ENCODE measurements at regions not wholly inside any gene's neighbourhood (a gene's known extent, or its start where the extent isn't known, plus 50 kb on each side); places are given as distances from the start of the nearest gene placed in this dataset.
A peak's percentile ranks its signal among the peaks of the same experiment; 100 is the strongest.

DNA sequence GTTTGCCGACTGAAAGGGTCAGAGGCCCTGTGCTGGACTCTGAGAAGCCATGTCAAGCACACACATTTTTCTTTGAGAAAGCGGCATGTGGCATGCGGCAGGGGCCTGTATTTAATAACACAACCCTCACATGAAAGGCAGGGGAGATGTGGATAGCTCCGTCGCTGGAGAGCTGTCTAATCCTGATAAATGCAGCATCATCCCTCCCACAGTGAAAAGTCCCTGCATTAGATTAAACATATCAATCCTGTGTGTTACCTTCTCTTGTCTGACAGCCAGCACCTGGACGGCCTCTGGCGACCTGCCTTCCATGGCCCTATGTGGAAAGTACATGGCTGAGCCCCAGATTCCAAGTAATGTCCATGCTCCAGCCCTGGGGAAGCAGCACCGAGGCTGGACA lies 313.0 kb upstream of the AJAP1 start:
- Mint-ChIP-seq H3K27ac (ENCODE audit: unreplicated experiment) (no peak overlapping the region), H3K36me3 (ENCODE audit: low read depth, unreplicated experiment) (peaks cover 17% of the 10 kb centered on the region), H3K4me1 (ENCODE audit: unreplicated experiment) (no peaks in the 10 kb centered on the region), H3K9me3 (ENCODE audit: unreplicated experiment) (peaks cover 43% of the 10 kb centered on the region), H3K4me3 (ENCODE audit: unreplicated experiment) (no peak overlapping the region), H3K27me3 (ENCODE audit: unreplicated experiment) (peaks cover 6% of the 10 kb centered on the region)
- DNase-seq (ENCODE audit: low spot score): no peak
- TF ChIP-seq, protein P1, sequence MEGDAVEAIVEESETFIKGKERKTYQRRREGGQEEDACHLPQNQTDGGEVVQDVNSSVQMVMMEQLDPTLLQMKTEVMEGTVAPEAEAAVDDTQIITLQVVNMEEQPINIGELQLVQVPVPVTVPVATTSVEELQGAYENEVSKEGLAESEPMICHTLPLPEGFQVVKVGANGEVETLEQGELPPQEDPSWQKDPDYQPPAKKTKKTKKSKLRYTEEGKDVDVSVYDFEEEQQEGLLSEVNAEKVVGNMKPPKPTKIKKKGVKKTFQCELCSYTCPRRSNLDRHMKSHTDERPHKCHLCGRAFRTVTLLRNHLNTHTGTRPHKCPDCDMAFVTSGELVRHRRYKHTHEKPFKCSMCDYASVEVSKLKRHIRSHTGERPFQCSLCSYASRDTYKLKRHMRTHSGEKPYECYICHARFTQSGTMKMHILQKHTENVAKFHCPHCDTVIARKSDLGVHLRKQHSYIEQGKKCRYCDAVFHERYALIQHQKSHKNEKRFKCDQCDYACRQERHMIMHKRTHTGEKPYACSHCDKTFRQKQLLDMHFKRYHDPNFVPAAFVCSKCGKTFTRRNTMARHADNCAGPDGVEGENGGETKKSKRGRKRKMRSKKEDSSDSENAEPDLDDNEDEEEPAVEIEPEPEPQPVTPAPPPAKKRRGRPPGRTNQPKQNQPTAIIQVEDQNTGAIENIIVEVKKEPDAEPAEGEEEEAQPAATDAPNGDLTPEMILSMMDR (IDR thresholded peaks at IDR 0.05; ENCODE audit: unreplicated experiment): no peak

DNA sequence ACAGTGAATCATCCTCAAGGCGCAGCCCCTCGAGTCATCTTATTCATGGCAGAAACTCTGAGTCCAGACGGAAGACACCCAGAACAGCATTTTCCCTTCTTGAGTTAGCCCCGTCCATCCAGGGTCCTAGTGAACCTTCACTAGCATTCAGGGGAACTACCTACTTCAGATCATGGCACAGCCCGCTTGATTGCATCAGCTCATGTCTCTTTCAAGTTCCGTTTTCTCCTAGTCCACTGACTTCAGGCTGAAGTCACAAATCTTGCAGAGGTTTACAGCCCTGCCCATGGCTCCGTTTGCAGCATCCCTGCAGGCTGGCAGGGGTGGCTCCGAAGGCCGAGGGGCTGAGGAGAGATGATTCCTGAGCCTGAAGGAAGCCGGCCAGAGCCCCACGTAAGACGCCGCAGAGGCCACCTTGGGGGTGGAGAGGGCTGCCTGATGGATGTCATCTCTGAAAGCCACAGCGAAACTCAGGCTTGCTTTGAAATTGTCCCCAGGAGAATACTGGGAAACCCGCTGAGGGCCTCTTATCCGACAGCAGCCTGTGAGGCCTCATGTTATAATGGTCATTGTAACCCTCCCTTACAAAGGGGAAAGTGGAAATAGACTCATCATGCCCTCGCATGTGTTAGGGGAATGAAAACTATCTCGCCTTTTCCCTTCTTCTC lies 310.2 kb upstream of the AJAP1 start:
- Mint-ChIP-seq H3K36me3 (ENCODE audit: low read depth, unreplicated experiment) (peaks cover 19% of the 10 kb centered on the region), H3K4me3 (ENCODE audit: unreplicated experiment) (peak overlapping the region; percentile 42), H3K27me3 (ENCODE audit: unreplicated experiment) (peaks cover 6% of the 10 kb centered on the region), H3K9me3 (ENCODE audit: unreplicated experiment) (peaks cover 38% of the 10 kb centered on the region), H3K4me1 (ENCODE audit: unreplicated experiment) (no peaks in the 10 kb centered on the region), H3K27ac (ENCODE audit: unreplicated experiment) (no peak overlapping the region)
- TF ChIP-seq, protein P1 (IDR thresholded peaks at IDR 0.05; ENCODE audit: unreplicated experiment): no peak
- no peak for DNase-seq (ENCODE audit: low spot score)

DNA sequence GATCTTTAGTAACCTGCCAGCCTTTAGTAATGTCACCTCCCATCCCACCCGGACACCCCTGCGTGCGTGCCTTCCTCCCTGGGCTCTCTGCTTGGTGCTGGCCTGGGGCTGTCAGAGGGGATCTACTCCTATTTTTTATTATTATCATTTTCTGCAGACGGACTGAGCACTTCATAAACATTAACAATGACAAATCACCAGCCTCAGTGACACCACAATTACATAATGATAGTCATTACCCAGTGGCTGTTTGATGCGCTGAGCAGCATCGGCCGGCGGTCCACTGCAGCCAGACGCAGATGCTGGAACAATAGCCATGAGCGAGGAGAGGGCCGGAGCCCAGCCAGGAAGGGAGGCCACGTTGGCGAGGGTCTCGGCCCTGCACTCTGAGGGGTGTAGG lies 309.3 kb upstream of the AJAP1 start:
- peaks cover 5% of the 10 kb centered on the region for H3K27me3 Mint-ChIP-seq (ENCODE audit: unreplicated experiment)
- peaks cover 12% of the 10 kb centered on the region for H3K36me3 Mint-ChIP-seq (ENCODE audit: low read depth, unreplicated experiment)

DNA sequence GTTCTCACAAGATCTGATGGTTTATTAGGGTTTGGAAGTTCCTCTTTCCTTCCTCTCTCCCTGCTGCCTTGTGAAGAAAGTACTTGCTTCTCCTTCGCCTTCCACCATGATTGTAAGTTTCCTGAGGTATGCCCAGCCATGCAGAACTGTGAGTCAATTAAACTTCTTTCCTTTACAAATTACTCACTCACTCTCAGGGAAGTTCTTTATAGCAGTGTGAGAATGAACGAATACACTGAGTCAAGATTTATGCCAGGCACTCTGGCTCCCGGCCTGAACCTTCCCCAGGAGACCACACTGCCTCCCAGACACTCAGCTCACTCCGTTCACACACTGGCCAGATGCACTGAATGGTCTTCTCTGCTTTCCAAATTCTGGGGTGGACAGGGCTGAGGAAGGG lies 308.3 kb upstream of the AJAP1 start:
- Mint-ChIP-seq H3K4me3 (ENCODE audit: unreplicated experiment) (no peak overlapping the region), H3K9me3 (ENCODE audit: unreplicated experiment) (peaks cover 46% of the 10 kb centered on the region), H3K36me3 (ENCODE audit: low read depth, unreplicated experiment) (peaks cover 21% of the 10 kb centered on the region), H3K27me3 (ENCODE audit: unreplicated experiment) (peaks cover 8% of the 10 kb centered on the region), H3K27ac (ENCODE audit: unreplicated experiment) (no peak overlapping the region), H3K4me1 (ENCODE audit: unreplicated experiment) (no peaks in the 10 kb centered on the region)
- DNase-seq (ENCODE audit: low spot score): no peak
- TF ChIP-seq, protein P1 (IDR thresholded peaks at IDR 0.05; ENCODE audit: unreplicated experiment): no peak

More for the DNA sequence above, 309.3 kb upstream of the AJAP1 start:
- H3K4me3 Mint-ChIP-seq (ENCODE audit: unreplicated experiment): no peak overlapping the region
- no peak overlapping the region for H3K27ac Mint-ChIP-seq (ENCODE audit: unreplicated experiment)
- no peaks in the 10 kb centered on the region for H3K4me1 Mint-ChIP-seq (ENCODE audit: unreplicated experiment)
- peaks cover 36% of the 10 kb centered on the region for H3K9me3 Mint-ChIP-seq (ENCODE audit: unreplicated experiment)
- TF ChIP-seq, protein P1 (IDR thresholded peaks at IDR 0.05; ENCODE audit: unreplicated experiment): no peak
- no peak for DNase-seq (ENCODE audit: low spot score)

DNA sequence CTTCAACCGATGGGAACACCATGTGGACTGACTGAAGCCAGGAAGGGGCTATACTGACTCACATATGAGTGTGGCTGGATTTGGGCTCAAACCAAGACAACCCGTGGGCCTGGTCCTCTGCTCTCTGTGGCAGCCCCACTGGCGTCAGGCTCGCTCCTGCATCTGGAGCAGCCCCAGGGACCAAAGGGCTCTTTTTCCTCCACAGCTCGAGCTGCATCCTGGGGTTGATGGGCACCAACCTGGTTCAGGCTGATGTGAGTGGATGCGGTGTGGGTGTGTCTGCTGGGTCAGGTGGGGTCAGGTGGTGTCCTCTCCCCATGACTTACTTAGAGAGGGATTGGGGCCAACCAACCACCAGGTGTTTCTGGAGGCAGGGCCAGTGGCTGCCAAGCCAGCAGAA lies 303.0 kb upstream of the AJAP1 start:
- H3K4me1 Mint-ChIP-seq (ENCODE audit: unreplicated experiment): no peaks in the 10 kb centered on the region
- no peak overlapping the region for H3K4me3 Mint-ChIP-seq (ENCODE audit: unreplicated experiment)
- no peak for DNase-seq (ENCODE audit: low spot score)
- TF ChIP-seq, protein P1 (IDR thresholded peaks at IDR 0.05; ENCODE audit: unreplicated experiment): no peak
- H3K27me3 Mint-ChIP-seq (ENCODE audit: unreplicated experiment): peaks cover 7% of the 10 kb centered on the region
- peaks cover 37% of the 10 kb centered on the region for H3K9me3 Mint-ChIP-seq (ENCODE audit: unreplicated experiment)
- no peak overlapping the region for H3K27ac Mint-ChIP-seq (ENCODE audit: unreplicated experiment)
- H3K36me3 Mint-ChIP-seq (ENCODE audit: low read depth, unreplicated experiment): peaks cover 20% of the 10 kb centered on the region
